HG03439 (cell line): ENCODE measurements at regions not wholly inside any gene's neighbourhood (a gene's known extent, or its start where the extent isn't known, plus 50 kb on each side); places are given as distances from the start of the nearest gene placed in this dataset.

Source experiments
- ATAC-seq: cut with Tn5 transposase; IDR thresholded peaks from one replicate; pipeline ENCODE4 v1.9.1; 2021; ENCODE audit warnings: mild to moderate bottlenecking, moderate library complexity; ENCODE audit not compliant: unreplicated experiment

- no peak for ATAC-seq
These were observed 205.7 kb upstream of the TET2 start for GRCh38 chr4:104940927-104941326.

- ATAC-seq: no peak
These were observed 205.0 kb upstream of the TET2 start for GRCh38 chr4:104941661-104942062.

GRCh38 chr4:104942990-104943743 lies 203.5 kb upstream of the TET2 start:
- no peak for ATAC-seq

- no peak for ATAC-seq
These were observed 202.1 kb upstream of the TET2 start for GRCh38 chr4:104944596-104944995.

- ATAC-seq: peak; percentile 54
These were observed 182.1 kb upstream of the TET2 start for GRCh38 chr4:104964410-104965175.

- ATAC-seq: peak; percentile 97
These were observed 180.2 kb upstream of the TET2 start for GRCh38 chr4:104966349-104967033.

GRCh38 chr4:104967034-104967401 lies 179.7 kb upstream of the TET2 start:
- peak; percentile 18 for ATAC-seq

GRCh38 chr4:104969394-104970082 lies 177.1 kb upstream of the TET2 start:
- no peak for ATAC-seq

GRCh38 chr4:104971462-104971861 lies 175.2 kb upstream of the TET2 start:
- no peak for ATAC-seq

GRCh38 chr4:104973708-104974107 lies 173.0 kb upstream of the TET2 start:
- ATAC-seq: peak; percentile 56

- ATAC-seq: no peak
These were observed 171.1 kb upstream of the TET2 start for GRCh38 chr4:104975617-104976016.

GRCh38 chr4:104976262-104976661 lies 170.4 kb upstream of the TET2 start:
- no peak for ATAC-seq

GRCh38 chr4:104979083-104979760 lies 167.5 kb upstream of the TET2 start:
- ATAC-seq: no peak

GRCh38 chr4:104983615-104984179 lies 163.0 kb upstream of the TET2 start:
- no peak for ATAC-seq

GRCh38 chr4:104986306-104986705 lies 160.4 kb upstream of the TET2 start:
- ATAC-seq: no peak

GRCh38 chr4:104989371-104989770 lies 157.3 kb upstream of the TET2 start:
- no peak for ATAC-seq

GRCh38 chr4:105002278-105002677 lies 144.4 kb upstream of the TET2 start:
- no peak for ATAC-seq

GRCh38 chr4:105014234-105014633 lies 132.4 kb upstream of the TET2 start:
- ATAC-seq: no peak

- no peak for ATAC-seq
These were observed 132.0 kb upstream of the TET2 start for GRCh38 chr4:105014635-105015034.

GRCh38 chr4:105015750-105016149 lies 130.9 kb upstream of the TET2 start:
- no peak for ATAC-seq
